GM19240 (cell line): ENCODE measurements at regions not wholly inside any gene's neighbourhood (a gene's known extent, or its start where the extent isn't known, plus 50 kb on each side); places are given as distances from the start of the nearest gene placed in this dataset.
"Not testable (repeated sequence)": the region's sequence is repeated elsewhere in the genome, so short reads cannot be mapped to it uniquely, and the experiment has no call there.

Source experiments
- DNase-seq: peaks from one replicate; pipeline ENCODE4 v3.0.0; 2011; ENCODE audit warnings: low spot score; ENCODE audit not compliant: insufficient read length

- no peak for DNase-seq
These were observed 815.8 kb upstream of the EYS start for GRCh38 chr6:66522864-66523263.

- no peak for DNase-seq
These were observed 809.4 kb upstream of the EYS start for GRCh38 chr6:66516377-66516776.

GRCh38 chr6:66508433-66508832 lies 801.4 kb upstream of the EYS start:
- DNase-seq, result no peak

- no peak for DNase-seq
These were observed 792.8 kb upstream of the EYS start for GRCh38 chr6:66499851-66500250.

GRCh38 chr6:66496659-66497058 lies 789.6 kb upstream of the EYS start:
- no peak for DNase-seq

GRCh38 chr6:66494643-66495042 lies 787.6 kb upstream of the EYS start:
- DNase-seq, result not testable (repeated sequence)

GRCh38 chr6:66489269-66489987 lies 782.4 kb upstream of the EYS start:
- DNase-seq, result no peak

- no peak for DNase-seq
These were observed 774.2 kb upstream of the EYS start for GRCh38 chr6:66481216-66481615.

GRCh38 chr6:66478705-66479104 lies 771.7 kb upstream of the EYS start:
- no peak for DNase-seq

GRCh38 chr6:66435321-66435720 lies 728.3 kb upstream of the EYS start:
- DNase-seq, result no peak

GRCh38 chr6:66429210-66429609 lies 722.2 kb upstream of the EYS start:
- no peak for DNase-seq

GRCh38 chr6:66423047-66423446 lies 716.0 kb upstream of the EYS start:
- no peak for DNase-seq

- DNase-seq, result no peak
These were observed 714.5 kb upstream of the EYS start for GRCh38 chr6:66421570-66421969.

- no peak for DNase-seq
These were observed 711.9 kb upstream of the EYS start for GRCh38 chr6:66418906-66419305.

GRCh38 chr6:66403966-66404365 lies 696.9 kb upstream of the EYS start:
- no peak for DNase-seq

- DNase-seq, result no peak
These were observed 695.8 kb upstream of the EYS start for GRCh38 chr6:66402873-66403272.

GRCh38 chr6:66396549-66396948 lies 689.5 kb upstream of the EYS start:
- no peak for DNase-seq

GRCh38 chr6:66396145-66396544 lies 689.1 kb upstream of the EYS start:
- no peak for DNase-seq

- DNase-seq, result no peak
These were observed 683.4 kb upstream of the EYS start for GRCh38 chr6:66390393-66390792.

GRCh38 chr6:66376001-66376400 lies 669.0 kb upstream of the EYS start:
- no peak for DNase-seq

GRCh38 chr6:66369407-66369806 lies 662.4 kb upstream of the EYS start:
- no peak for DNase-seq

- no peak for DNase-seq
These were observed 655.9 kb upstream of the EYS start for GRCh38 chr6:66362888-66363287.

GRCh38 chr6:66361886-66362285 lies 654.9 kb upstream of the EYS start:
- DNase-seq, result no peak

- no peak for DNase-seq
These were observed 650.8 kb upstream of the EYS start for GRCh38 chr6:66357781-66358180.
